Dermis microvascular lymphatic vessel endothelial cell (primary cell): ENCODE measurements at regions not wholly inside any gene's neighbourhood (a gene's known extent, or its start where the extent isn't known, plus 50 kb on each side); places are given as distances from the start of the nearest gene placed in this dataset.

ENCODE experiments used
- DNase-seq, 2 donors: peaks; one replicate each; pipeline versions ENCODE4 v3.0.0 to v3.0.0-alpha.2; 2010; ENCODE audit warnings: low read depth in 2 of 2

GRCh38 chr15:62826561-62826960, 216.0 kb upstream of the TPM1 start:
- no peak for DNase-seq

GRCh38 chr15:62828364-62828763, 214.2 kb upstream of the TPM1 start:
- DNase-seq: no peak

GRCh38 chr15:62832231-62832630, 210.3 kb upstream of the TPM1 start:
- no peak for DNase-seq

- no peak for DNase-seq
These were observed 208.9 kb upstream of the TPM1 start for GRCh38 chr15:62833646-62834045.

GRCh38 chr15:62834686-62835329, 207.7 kb upstream of the TPM1 start:
- DNase-seq: no peak

GRCh38 chr15:62835351-62835750, 207.2 kb upstream of the TPM1 start:
- peak in 1 of 2 donors; percentile 36 for DNase-seq

GRCh38 chr15:62835762-62836161, 206.8 kb upstream of the TPM1 start:
- DNase-seq: no peak

GRCh38 chr15:62840526-62841268, 201.8 kb upstream of the TPM1 start:
- DNase-seq: no peak

GRCh38 chr15:62841269-62841628, 201.3 kb upstream of the TPM1 start:
- no peak for DNase-seq

- no peak for DNase-seq
These were observed 200.5 kb upstream of the TPM1 start for GRCh38 chr15:62841891-62842559.

GRCh38 chr15:62843311-62843710, 199.2 kb upstream of the TPM1 start:
- DNase-seq: no peak

- DNase-seq: no peak
These were observed 197.8 kb upstream of the TPM1 start for GRCh38 chr15:62844564-62845240.

- DNase-seq: no peak
These were observed 197.1 kb upstream of the TPM1 start for GRCh38 chr15:62845241-62846126.

- DNase-seq: no peak
These were observed 196.3 kb upstream of the TPM1 start for GRCh38 chr15:62846131-62846804.

- DNase-seq: no peak
These were observed 195.6 kb upstream of the TPM1 start for GRCh38 chr15:62846805-62847495.

- peak; percentile 51 to 79 for DNase-seq
These were observed 194.6 kb upstream of the TPM1 start for GRCh38 chr15:62847900-62848489.

GRCh38 chr15:62848632-62849050, 193.9 kb upstream of the TPM1 start:
- peak in 1 of 2 donors; percentile 80 for DNase-seq

GRCh38 chr15:62849316-62850106, 193.0 kb upstream of the TPM1 start:
- DNase-seq: no peak

GRCh38 chr15:62850318-62850717, 192.2 kb upstream of the TPM1 start:
- peak in 1 of 2 donors; percentile 18 for DNase-seq
